GM19239 (cell line): ENCODE measurements at regions not wholly inside any gene's neighbourhood (a gene's known extent, or its start where the extent isn't known, plus 50 kb on each side); places are given as distances from the start of the nearest gene placed in this dataset.

Source experiments
- DNase-seq: peaks from one replicate; pipeline ENCODE4 v3.0.0; 2011; ENCODE audit warnings: low spot score; ENCODE audit not compliant: insufficient read length
- FAIRE-seq: peaks from 2 replicates; lab custom pipeline; 2011; peaks lifted over from hg19 to GRCh38; lab: Jason Lieb, UNC

- DNase-seq = no peak
- no peak for FAIRE-seq
Observed at GRCh38 chr4:187021436-187022205, 298.0 kb upstream of the FAT1 start.

- FAIRE-seq = no peak
- no peak for DNase-seq
Observed at GRCh38 chr4:187027272-187027671, 303.6 kb upstream of the FAT1 start.

GRCh38 chr4:187042251-187042650, 318.6 kb upstream of the FAT1 start:
- no peak for DNase-seq
- FAIRE-seq = no peak

GRCh38 chr4:187046471-187046870, 322.8 kb upstream of the FAT1 start:
- no peak for FAIRE-seq
- no peak for DNase-seq

GRCh38 chr4:187059021-187059420, 335.4 kb upstream of the FAT1 start:
- FAIRE-seq (no peak), DNase-seq (no peak)

- no peak for FAIRE-seq
- no peak for DNase-seq
Observed at GRCh38 chr4:187059895-187060294, 336.2 kb upstream of the FAT1 start.

- DNase-seq (no peak), FAIRE-seq (no peak)
Observed at GRCh38 chr4:187060551-187060950, 336.9 kb upstream of the FAT1 start.

- FAIRE-seq (no peak), DNase-seq (no peak)
Observed at GRCh38 chr4:187063251-187063650, 339.6 kb upstream of the FAT1 start.

- FAIRE-seq = no peak
- DNase-seq = no peak
Observed at GRCh38 chr4:187064033-187064432, 340.4 kb upstream of the FAT1 start.

GRCh38 chr4:187065396-187065795, 341.7 kb upstream of the FAT1 start:
- no peak for DNase-seq

GRCh38 chr4:187065806-187066205, 342.1 kb upstream of the FAT1 start:
- DNase-seq = no peak
- no peak for FAIRE-seq

More at GRCh38 chr4:187065396-187065795, 341.7 kb upstream of the FAT1 start:
- no peak for FAIRE-seq

- FAIRE-seq = no peak
- no peak for DNase-seq
Observed at GRCh38 chr4:187069398-187069797, 345.7 kb upstream of the FAT1 start.

- DNase-seq (no peak), FAIRE-seq (no peak)
Observed at GRCh38 chr4:187070158-187070557, 346.5 kb upstream of the FAT1 start.

- DNase-seq = no peak
- no peak for FAIRE-seq
Observed at GRCh38 chr4:187070740-187071139, 347.1 kb upstream of the FAT1 start.

- no peak for FAIRE-seq
- no peak for DNase-seq
Observed at GRCh38 chr4:187071946-187072600, 348.4 kb upstream of the FAT1 start.

GRCh38 chr4:187073820-187074219, 350.2 kb upstream of the FAT1 start:
- FAIRE-seq (no peak), DNase-seq (no peak)

- FAIRE-seq (no peak), DNase-seq (no peak)
Observed at GRCh38 chr4:187075514-187075913, 351.9 kb upstream of the FAT1 start.

- no peak for FAIRE-seq
- no peak for DNase-seq
Observed at GRCh38 chr4:187077744-187078401, 354.2 kb upstream of the FAT1 start.

GRCh38 chr4:187084701-187085100, 361.0 kb upstream of the FAT1 start:
- FAIRE-seq (no peak), DNase-seq (no peak)

- FAIRE-seq (no peak), DNase-seq (no peak)
Observed at GRCh38 chr4:187085339-187085738, 361.7 kb upstream of the FAT1 start.

GRCh38 chr4:187086151-187086550, 362.5 kb upstream of the FAT1 start:
- DNase-seq (no peak), FAIRE-seq (no peak)
